ENCODE measurements at regions not wholly inside any gene's neighbourhood (a gene's known extent, or its start where the extent isn't known, plus 50 kb on each side); places are given as distances from the start of the nearest gene placed in this dataset.

GRCh38 chr21:15487196-15487550 lies 242.6 kb upstream of the USP25 start:
- no peaks in the 10 kb centered on the region for H3K27me3 ChIP-seq
- TF ChIP-seq, protein P1, sequence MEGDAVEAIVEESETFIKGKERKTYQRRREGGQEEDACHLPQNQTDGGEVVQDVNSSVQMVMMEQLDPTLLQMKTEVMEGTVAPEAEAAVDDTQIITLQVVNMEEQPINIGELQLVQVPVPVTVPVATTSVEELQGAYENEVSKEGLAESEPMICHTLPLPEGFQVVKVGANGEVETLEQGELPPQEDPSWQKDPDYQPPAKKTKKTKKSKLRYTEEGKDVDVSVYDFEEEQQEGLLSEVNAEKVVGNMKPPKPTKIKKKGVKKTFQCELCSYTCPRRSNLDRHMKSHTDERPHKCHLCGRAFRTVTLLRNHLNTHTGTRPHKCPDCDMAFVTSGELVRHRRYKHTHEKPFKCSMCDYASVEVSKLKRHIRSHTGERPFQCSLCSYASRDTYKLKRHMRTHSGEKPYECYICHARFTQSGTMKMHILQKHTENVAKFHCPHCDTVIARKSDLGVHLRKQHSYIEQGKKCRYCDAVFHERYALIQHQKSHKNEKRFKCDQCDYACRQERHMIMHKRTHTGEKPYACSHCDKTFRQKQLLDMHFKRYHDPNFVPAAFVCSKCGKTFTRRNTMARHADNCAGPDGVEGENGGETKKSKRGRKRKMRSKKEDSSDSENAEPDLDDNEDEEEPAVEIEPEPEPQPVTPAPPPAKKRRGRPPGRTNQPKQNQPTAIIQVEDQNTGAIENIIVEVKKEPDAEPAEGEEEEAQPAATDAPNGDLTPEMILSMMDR (IDR thresholded peaks at IDR 0.05): no peak
- H3K9ac ChIP-seq (ENCODE audit: low read depth in 2 of 2, low read length in 2 of 2): no peak overlapping the region
- intact Hi-C loops (cut with DNase I): loop anchor here (10.0 kb wide), 2 partner anchors 422 to 1072 kb away; partner anchors contain the start of gene NRIP1
- no peaks in the 10 kb centered on the region for H3K36me3 ChIP-seq
- no peak for DNase-seq
- no peak overlapping the region for H3K27ac ChIP-seq
- no peaks in the 10 kb centered on the region for H3K9me3 ChIP-seq
- no peaks in the 10 kb centered on the region for H3K4me1 ChIP-seq
- no peak overlapping the region for H3K4me3 ChIP-seq

- no peaks in the 10 kb centered on the region for H3K9me3 ChIP-seq
- no peak overlapping the region for H3K9ac ChIP-seq (ENCODE audit: low read depth in 2 of 2, low read length in 2 of 2)
- TF ChIP-seq, protein P1 (IDR thresholded peaks at IDR 0.05): no peak
- intact Hi-C loops (cut with DNase I): no loop called here
- no peak overlapping the region for H3K27ac ChIP-seq
- no peak overlapping the region for H3K4me3 ChIP-seq
- no peak for DNase-seq
- no peaks in the 10 kb centered on the region for H3K36me3 ChIP-seq
- no peaks in the 10 kb centered on the region for H3K4me1 ChIP-seq
- no peaks in the 10 kb centered on the region for H3K27me3 ChIP-seq
Measured at GRCh38 chr21:15491100-15491499, 238.7 kb upstream of the USP25 start.

- intact Hi-C loops (cut with DNase I): no loop called here
- H3K36me3 ChIP-seq: no peaks in the 10 kb centered on the region
- no peak for DNase-seq
- H3K27me3 ChIP-seq: no peaks in the 10 kb centered on the region
- H3K27ac ChIP-seq: no peak overlapping the region
- H3K4me1 ChIP-seq: no peaks in the 10 kb centered on the region
- no peak overlapping the region for H3K9ac ChIP-seq (ENCODE audit: low read depth in 2 of 2, low read length in 2 of 2)
- no peaks in the 10 kb centered on the region for H3K9me3 ChIP-seq
- TF ChIP-seq, protein P1 (IDR thresholded peaks at IDR 0.05): no peak
- no peak overlapping the region for H3K4me3 ChIP-seq
Measured at GRCh38 chr21:15493646-15494045, 236.1 kb upstream of the USP25 start.

- DNase-seq: no peak
- H3K9ac ChIP-seq (ENCODE audit: low read depth in 2 of 2, low read length in 2 of 2): no peak overlapping the region
- no peaks in the 10 kb centered on the region for H3K9me3 ChIP-seq
- H3K27me3 ChIP-seq: no peaks in the 10 kb centered on the region
- TF ChIP-seq, protein P1 (IDR thresholded peaks at IDR 0.05): no peak
- H3K36me3 ChIP-seq: no peaks in the 10 kb centered on the region
- no peak overlapping the region for H3K4me3 ChIP-seq
- no peaks in the 10 kb centered on the region for H3K4me1 ChIP-seq
- H3K27ac ChIP-seq: no peak overlapping the region
- intact Hi-C loops (cut with DNase I): no loop called here
Measured at GRCh38 chr21:15494481-15494880, 235.3 kb upstream of the USP25 start.

GRCh38 chr21:15495965-15496364 lies 233.8 kb upstream of the USP25 start:
- Histone ChIP-seq H3K9ac (ENCODE audit: low read depth in 2 of 2, low read length in 2 of 2) (no peak overlapping the region), H3K4me3 (no peak overlapping the region), H3K27me3 (no peaks in the 10 kb centered on the region), H3K36me3 (no peaks in the 10 kb centered on the region), H3K4me1 (no peaks in the 10 kb centered on the region), H3K27ac (no peak overlapping the region), H3K9me3 (no peaks in the 10 kb centered on the region)
- DNase-seq: no peak
- intact Hi-C loops (cut with DNase I): no loop called here
- TF ChIP-seq, protein P1 (IDR thresholded peaks at IDR 0.05): no peak

DNA sequence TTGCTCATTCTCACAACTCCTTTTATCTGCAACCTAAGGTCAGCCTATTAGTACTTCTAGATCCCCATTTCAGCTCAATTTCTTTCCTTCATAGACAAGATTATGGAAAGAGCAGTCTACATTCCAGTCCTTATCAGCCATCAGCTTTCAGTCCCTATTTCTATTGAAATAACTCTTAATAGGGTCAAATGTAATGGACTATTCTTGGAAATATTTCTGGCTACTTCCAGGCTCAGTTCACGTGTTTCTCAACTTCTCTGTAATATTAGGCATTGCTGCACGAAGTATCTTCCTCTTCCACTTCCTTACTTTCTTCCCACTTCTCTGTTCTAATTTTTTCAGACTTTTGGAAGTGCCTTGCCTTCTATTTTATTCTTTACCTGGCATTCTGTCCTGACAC lies 232.9 kb upstream of the USP25 start:
- intact Hi-C loops (cut with DNase I): no loop called here
- Histone ChIP-seq H3K9me3 (no peaks in the 10 kb centered on the region), H3K9ac (ENCODE audit: low read depth in 2 of 2, low read length in 2 of 2) (no peak overlapping the region), H3K4me3 (no peak overlapping the region), H3K27me3 (no peaks in the 10 kb centered on the region), H3K4me1 (no peaks in the 10 kb centered on the region), H3K27ac (no peak overlapping the region), H3K36me3 (no peaks in the 10 kb centered on the region)
- no peak for DNase-seq
- TF ChIP-seq, protein P1 (IDR thresholded peaks at IDR 0.05): no peak

Data from colonic mucosa (tissue), 4 donors.